NCI-H524 treated with DMSO at 0.1 percent for 48 hours (cell line): ENCODE measurements at regions not wholly inside any gene's neighbourhood (a gene's known extent, or its start where the extent isn't known, plus 50 kb on each side); places are given as distances from the start of the nearest gene placed in this dataset.
A peak's percentile ranks its signal among the peaks of the same experiment; 100 is the strongest.

Source experiments
- DNase-seq: peaks from one replicate; lab custom pipeline; 2025; lab: John Stamatoyannopoulos, UW

DNA sequence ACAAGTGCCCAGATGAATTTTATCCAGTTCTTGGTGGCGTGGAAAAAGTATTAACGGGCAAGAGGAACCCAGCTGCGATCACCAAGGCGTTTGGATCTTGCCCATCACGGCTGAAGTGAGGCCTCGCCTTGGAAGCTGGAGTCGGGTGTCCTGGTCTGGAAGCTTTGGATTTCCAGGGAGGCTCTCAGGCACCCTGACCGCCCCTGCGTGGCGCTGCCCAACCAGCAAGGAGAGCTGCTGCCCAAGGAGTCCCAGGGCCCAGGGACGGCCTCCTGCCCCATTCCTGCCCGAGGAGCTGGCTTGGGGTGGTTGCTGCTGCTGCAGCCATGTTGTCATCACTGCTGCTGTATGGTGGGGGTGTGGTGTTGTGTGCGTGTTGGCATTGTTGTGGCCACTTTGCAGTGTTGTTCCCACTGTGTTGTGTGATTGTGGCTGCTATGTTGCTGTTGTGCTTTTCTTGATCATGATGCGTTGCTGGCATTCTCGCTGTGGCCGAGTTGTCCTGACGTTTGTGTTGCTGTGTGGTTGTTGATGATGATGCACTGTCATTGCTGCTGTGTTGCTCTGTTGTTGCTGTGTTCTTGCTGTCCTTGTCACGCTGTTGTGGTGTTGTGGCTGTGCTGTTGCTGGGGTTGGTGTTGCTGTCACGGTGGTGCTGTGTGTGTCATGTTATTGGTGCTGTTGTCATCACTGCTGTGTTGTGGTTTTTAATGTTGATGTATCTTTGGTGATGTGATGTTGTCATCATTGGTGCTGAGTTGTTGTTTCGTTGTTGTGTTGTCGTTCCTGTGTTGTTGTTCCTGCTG is 318.8 kb downstream of the C16orf95 start:
- DNase-seq: no peak

DNA sequence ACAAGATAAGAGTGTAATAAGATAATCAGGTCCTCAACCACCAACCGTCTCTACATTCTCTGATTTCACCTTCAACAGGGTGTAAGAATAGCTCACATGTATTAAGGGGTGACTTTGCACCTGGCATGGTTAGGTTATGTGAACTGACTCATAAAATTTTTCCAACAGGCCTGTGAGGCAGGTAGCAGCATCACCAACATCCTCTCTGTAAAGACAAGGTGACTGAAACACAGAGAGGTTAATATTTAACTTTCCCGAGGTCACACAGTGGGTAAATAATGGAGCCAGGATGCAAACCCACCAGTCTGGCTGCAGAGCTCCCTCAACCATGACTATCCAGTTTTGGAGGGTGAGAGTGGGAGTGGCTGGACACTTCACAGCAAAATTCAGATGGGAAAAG is 317.2 kb downstream of the C16orf95 start:
- peak; percentile 41 for DNase-seq

GRCh38 chr16:87002717-87003413 is 314.3 kb downstream of the C16orf95 start:
- DNase-seq: no peak

GRCh38 chr16:87003414-87003755 is 313.8 kb downstream of the C16orf95 start:
- DNase-seq: no peak

- no peak for DNase-seq
These were observed 311.2 kb downstream of the C16orf95 start for GRCh38 chr16:87006021-87006420.

- DNase-seq: no peak
These were observed 310.1 kb downstream of the C16orf95 start for GRCh38 chr16:87006789-87007745.

- DNase-seq: no peak
These were observed 309.3 kb downstream of the C16orf95 start for GRCh38 chr16:87007907-87008306.

DNA sequence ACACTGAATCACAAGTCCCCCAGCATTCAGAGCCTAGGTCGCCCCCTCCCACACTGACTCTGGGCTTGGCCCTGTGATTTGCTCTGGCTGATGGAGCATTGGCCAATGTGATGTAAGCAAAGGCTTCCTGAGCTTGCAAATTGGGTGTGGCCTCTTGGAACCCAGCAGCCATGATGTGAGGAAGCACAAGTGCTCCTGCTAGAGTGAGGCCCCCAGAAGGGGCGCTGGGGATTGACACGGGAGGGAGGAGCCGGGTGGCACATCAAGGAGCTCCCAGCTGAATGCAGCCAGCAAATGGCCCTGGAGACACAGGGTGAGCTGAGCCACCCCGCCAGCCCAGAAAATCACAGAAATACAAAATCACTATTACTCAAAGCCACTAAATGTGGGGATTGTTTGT is 308.5 kb downstream of the C16orf95 start:
- DNase-seq: no peak

DNA sequence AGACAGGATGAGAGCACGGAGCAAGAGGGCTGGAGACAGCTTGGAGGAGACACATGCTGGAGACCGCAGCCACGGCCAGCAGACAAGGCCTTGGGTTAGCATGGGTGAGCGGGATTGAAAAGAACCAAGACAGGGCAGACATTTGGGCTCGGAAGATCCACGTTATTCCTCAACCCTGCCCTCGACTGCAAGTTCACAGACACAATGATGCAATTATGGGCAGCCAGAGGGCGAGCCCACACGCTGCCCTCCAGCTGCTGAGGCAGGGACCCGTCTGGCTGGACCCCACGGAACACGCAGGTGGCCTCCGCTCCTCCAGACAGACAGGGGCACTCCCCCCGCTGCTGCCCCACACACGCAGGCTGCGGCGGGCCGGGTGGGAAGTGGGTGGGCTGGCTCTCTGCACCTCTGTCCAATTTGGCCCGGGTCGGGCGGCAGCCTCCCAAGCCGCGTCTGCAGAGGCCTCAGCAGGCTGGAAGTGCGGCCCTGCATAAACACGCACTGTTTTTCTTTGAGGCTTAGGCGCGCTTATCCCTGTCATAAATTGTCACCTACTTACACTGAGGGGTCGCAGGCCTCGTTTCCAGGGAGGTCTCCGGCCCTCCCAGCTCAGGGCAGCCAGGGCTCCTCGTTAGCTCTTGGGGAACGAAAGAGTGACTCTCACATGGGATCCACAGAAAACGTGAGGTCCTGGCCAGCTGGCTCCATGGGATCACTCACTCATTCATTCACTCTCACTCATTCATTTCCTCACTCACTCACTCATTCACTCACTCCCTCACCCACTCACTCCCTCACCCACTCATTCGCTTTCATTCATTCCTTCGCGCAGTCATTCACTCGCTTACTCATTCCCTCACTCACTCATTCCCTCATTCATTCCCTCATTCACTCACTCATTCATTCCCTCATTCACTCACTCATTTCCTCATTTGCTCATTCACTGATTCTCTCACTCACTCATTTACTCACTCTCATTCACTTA is 303.9 kb downstream of the C16orf95 start:
- no peak for DNase-seq

DNA sequence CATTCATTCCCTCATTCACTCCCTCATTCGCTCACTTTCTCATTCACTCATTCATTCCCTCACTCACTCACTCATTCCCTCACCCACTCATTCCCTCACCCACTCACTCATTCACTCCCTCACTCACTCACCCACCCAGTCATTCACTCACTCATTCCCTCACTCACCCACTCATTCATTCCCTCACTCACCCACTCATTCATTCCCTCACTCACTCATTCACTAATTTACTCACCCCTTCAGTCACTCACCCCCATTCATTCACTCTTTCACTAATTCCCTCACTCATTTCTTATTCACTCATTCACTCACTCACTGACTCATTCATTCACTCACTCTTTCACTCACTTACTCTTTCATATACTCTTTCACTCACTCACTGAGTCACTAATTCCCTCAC is 303.1 kb downstream of the C16orf95 start:
- DNase-seq: no peak

GRCh38 chr16:87015021-87015420 is 302.2 kb downstream of the C16orf95 start:
- no peak for DNase-seq

- no peak for DNase-seq
These were observed 300.9 kb downstream of the C16orf95 start for GRCh38 chr16:87016046-87017035.

DNA sequence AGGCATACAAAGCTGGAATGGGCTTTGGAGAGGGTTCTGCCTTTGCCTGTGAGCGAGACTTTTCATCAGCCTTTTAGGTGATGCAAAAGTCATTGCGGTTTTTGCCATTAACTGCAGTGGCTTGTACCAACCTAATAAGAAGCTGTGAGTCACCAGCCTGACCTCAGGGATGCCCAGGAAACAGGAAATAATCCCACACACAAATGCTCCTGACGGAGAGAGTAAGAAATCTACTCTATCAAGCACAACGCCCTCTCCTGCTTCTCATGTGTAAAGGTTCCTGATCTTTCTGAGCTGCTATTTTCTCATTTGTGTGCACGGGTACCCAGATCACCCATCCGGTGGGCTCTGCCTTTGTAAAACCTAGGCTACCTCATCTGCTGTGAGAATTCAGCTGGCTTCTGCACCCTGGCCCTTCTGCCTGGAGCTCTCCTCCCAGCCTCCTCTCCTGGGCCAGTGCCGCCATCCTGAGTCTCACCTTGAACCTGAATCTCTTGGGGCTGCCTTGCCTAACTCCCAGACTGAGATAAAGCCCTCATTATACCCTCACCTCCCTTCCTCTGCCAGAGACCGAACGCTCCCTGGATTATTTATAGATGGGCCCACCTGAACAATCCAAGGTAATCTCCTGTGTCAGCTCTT is 299.7 kb downstream of the C16orf95 start:
- no peak for DNase-seq

DNA sequence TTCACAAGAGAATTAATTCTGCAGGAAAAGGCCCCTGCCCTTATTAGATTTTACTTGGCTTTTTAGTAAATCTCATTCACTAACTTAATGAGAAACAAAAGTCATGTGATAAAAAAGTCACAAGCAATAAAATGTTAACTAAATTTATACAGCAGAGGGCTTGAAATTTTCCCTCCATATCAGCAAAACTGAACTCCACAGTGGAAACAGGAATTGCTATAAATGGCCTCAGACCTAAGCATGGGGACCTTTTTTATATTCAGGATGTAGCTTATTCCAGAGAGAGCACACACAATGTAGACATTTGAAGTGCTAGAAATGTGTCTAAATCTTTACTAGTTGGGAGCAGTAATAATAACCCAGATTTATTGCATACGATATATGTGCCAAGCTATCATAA is 291.5 kb downstream of the C16orf95 start:
- DNase-seq: no peak

GRCh38 chr16:87027056-87027616 is 290.1 kb downstream of the C16orf95 start:
- DNase-seq: no peak

DNA sequence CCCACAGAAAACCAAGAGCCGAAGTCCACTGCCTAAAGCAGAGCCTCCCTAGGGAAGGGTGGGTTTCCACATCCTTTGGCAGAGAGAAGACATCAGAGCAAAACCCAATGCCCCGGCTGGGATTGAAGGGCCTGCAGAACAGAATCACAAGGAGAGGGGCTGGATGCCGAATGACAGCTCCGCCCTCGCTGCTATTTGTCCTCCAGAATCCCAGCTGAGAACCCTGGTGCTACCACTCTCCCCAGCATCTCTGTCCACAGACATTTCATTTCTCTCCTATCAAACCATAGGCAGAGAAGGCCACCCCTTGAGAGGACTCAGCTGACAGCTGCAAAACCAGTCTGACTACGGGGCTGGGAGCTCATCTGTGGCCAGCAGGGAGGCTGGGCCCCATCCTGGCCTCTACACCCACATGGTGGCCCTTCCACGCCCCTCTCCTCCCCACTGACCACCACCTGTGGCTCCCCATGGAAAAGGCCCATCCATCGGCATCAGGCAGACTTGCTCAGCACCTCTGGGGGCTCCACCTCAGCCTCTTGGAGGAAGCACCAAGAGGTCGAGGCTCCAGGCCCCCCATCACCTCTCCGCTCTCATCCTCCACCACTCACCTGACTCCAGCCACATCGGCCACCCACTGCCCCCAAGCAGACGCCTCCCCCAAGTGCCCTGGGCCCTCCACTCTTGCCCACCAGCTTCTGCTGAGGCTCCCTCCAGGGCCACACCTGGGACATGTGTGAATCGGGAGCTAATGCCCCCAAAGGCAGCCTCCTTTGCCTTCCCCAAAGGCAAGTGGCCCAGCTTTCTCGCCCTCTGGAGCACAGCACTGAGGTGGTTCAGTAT is 288.5 kb downstream of the C16orf95 start:
- DNase-seq: no peak

- DNase-seq: no peak
These were observed 284.6 kb downstream of the C16orf95 start for GRCh38 chr16:87032554-87032953.

DNA sequence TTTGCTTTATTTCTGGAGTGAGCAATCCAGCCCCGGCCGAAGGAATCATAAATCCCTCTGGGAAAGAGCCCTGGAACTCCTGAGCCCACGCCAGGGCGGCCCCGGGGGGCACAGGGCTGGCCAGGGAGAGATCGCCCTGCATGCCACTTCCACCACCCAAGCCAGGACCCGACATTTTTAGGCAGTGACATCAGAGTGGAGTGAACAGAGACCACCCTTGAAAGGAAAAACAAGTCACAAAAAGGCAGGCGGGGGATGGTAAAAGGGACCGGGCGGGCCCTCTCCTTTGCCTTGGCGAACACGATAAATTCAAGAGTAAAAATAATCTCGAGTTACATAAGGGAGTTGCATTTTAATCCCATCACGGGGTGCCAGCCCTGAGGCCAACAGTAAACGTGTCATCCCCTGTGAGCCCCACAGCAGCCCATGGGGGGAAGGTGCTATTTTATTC is 284.1 kb downstream of the C16orf95 start:
- no peak for DNase-seq
